ENCODE measurements at regions not wholly inside any gene's neighbourhood (a gene's known extent, or its start where the extent isn't known, plus 50 kb on each side); places are given as distances from the start of the nearest gene placed in this dataset.

DNA sequence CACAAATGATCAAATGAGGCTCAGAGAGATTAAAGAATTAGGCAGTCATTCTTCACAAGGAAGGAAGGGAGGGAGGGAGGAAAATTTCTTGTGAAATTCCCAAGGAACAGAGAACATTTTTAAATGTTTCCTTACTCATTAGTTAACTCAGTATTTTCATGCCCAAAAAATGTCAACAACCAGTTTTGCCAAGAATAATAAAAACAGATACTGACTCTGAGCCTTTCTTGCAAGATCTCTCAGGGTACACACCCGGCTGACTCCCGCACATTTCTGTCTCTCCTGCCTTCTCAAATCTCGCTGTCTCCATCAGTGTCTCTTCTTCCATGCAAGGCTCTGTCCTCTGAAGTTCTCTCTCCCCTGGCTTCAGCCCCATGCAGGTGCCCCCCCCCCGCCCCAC lies 265.9 kb downstream of the TJP1 start:
- no peak for DNase-seq

- no peak for DNase-seq
Measured at GRCh38 chr15:29554531-29554930, 267.7 kb downstream of the TJP1 start.

GRCh38 chr15:29550834-29551465 lies 271.3 kb downstream of the TJP1 start:
- DNase-seq: no peak

- DNase-seq: no peak
Measured at GRCh38 chr15:29548006-29548405, 274.3 kb downstream of the TJP1 start.

DNA sequence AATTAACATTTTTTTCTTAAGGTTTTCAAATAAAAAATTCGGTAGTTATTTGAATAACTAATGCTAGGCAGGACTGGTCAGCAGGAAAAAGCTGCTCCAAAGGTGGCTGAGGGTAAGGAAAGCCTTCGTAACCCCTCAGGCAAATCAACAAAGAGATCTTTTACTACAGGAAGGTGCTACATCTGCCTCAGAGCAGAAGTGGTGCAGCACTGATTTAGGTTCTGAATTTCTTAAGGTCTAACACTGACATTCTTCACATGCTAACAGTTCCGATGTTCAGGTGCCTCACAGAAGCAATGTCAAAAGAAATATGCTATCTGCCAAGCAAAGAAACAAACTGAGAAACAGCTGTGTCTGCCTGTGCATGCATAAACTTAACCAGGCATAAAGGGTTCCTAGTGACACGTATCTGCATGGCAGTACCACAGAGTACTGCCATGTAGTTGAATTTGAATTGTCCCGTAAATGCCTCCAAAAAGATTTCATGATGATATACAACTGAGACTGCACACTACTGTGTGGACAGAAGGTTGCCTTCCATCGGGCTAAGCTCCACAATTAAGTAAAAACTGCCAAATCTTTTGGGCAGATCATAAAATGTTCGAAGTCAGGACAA lies 275.0 kb upstream of the NSMCE3 start:
- DNase-seq: no peak

DNA sequence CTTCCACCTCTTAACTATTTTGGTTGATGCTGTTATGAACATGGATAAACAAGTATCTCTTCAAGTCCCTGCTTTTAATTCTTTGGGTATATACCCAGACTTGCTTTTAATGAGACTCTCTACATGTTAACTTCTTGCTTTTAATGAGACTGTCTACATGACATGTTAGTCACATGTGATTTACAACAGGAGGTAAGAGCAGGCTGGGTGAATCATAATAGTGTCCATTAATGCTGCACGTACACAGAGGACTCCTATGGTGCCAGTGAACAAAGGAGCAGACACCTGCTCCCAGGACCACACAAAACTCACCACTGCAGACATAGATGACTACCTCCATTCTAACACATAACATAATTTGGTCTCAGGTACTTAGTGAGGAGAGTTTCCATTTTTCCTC lies 273.4 kb upstream of the NSMCE3 start:
- no peak for DNase-seq

DNA sequence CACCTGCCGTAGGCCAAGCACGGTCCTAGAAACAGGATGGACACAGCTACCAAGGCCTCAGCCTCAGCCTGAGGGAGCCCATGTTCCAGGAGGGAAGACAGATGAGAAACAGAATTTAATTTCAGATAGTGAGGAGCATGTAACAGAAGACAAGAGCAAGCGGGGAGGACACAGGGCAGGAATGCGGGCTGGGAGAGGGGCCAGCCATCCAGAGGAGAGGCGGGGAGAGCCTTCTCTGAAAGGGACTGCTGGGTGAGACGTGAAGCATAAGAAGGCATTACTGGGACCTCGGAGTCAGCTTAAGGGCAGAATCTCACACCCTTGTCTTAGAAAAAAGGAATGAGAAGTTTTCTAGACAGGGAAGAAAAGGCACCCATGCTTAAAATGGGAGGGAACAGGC lies 271.7 kb upstream of the NSMCE3 start:
- no peak for DNase-seq

DNA sequence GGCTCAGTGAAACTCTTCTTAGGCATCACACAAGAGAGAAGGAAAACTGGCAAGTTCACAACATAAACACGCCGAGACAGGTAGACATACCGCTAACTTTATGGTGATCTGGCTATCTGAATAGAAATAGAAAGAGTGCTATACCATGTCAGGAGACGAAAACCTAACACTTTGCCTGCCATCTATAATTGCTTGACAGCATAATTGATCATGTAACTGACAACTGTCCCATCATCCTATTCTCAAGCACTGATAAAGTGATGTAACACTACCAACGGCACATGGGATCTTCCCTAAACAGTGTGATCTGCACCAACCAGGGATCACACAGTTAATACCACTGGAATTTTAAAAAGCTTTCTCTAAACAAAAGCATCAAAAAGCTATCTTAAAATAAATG lies 270.9 kb upstream of the NSMCE3 start:
- no peak for DNase-seq

- DNase-seq: no peak
Measured at GRCh38 chr15:29539736-29540135, 270.1 kb upstream of the NSMCE3 start.

GRCh38 chr15:29538044-29538443 lies 268.4 kb upstream of the NSMCE3 start:
- DNase-seq: peak in 2 of 3 donors; percentile 12 to 24

DNA sequence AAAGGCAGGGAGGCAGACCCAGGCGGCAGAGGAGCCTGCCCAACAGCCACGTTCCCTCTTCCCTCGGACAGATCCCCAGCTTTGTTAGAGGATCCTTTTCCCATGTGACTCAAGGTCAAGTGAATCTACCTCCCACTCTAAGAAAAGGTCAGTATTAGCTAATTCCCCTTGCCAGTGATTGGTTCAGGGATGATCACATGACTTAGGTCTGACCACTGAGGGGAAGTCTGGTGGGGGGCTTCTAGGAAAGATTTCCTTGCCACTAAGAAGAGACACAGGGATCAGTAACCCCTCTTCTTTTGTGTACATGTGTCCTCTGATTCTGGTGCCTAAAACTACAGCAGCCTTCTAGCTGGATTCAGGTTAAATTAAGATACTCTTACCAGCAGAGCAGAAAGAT lies 266.3 kb upstream of the NSMCE3 start:
- DNase-seq: no peak

DNA sequence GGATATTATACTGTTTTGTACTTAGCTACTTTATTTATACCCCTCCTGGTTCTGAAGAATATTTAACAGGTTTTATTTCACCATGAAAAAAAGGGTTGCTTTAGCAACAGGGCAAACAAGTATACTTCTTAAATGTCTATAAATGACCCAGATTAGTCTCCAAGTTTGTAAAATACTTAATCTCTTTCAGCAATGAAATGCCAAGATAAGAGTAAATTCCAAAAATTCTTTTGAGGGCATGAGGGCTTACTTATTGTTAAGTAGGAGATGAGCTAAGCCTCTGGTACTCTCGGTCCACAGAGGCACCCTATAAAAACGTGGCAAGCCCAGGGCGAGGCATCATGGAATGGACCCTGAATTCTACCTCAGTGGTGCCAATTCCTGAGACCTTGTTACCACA lies 264.8 kb upstream of the NSMCE3 start:
- DNase-seq: no peak

DNA sequence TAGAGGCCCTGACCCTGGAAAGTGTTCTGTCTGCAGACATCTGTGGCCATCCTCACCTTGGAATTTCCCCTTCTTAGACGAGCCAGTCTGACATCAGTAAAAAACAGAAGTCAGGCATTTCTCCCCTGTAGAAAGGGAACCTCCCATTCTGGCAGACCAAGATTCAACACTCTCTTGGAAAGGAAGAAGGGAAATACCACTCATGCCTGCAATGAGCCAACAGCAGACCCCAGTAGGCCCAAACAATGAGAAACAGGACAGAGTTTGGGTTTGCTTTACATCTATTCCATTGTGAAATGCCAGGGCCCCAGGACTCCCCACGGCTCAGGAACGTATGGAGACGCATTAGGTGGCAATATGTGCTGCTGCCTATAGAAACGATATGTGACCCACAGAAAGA lies 264.0 kb upstream of the NSMCE3 start:
- peak in 2 of 3 donors; percentile 7 to 27 for DNase-seq

- DNase-seq: no peak
Measured at GRCh38 chr15:29532296-29532695, 262.7 kb upstream of the NSMCE3 start.

GRCh38 chr15:29530966-29531365 lies 261.3 kb upstream of the NSMCE3 start:
- no peak for DNase-seq

DNA sequence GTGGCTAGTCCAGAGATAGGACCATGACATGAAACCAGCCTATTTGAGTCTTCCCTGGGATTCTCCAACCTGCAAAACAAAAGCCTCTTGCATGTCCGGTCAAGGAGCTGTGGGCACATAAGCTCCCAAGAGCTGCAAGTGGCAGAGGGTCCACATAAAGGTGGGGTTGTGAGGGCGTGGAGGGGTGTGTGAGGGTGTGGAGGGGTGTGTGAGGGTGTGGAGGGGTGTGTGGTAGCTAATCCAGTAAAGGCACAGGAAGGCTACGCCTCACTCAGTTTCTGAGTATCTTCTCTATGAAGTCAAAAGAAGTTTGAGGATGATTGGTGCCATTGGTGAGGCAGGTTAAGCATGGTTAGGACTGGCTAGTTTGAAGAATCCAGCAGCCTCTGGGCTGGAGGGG lies 259.4 kb upstream of the NSMCE3 start:
- no peak for DNase-seq

DNA sequence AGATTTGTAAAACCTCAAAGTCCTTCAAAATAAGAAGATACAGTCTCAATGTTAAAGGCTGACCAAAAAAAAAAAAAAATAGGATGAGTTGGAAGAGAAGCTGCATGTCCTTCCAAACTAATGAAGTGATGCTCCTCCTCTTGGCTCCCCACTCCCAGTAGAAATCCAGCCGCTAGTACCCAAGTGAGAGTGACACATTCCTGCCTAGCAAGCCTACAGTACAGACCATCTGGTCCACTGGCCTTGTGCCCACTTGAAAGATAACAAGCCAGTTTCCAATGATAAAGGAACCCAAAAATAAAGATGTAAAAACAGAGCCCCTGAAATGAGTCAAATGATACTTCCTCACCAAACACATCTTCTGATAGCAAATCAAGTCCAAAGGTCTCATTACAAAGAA lies 258.7 kb upstream of the NSMCE3 start:
- DNase-seq: no peak

- no peak for DNase-seq
Measured at GRCh38 chr15:29526802-29527201, 257.2 kb upstream of the NSMCE3 start.

DNA sequence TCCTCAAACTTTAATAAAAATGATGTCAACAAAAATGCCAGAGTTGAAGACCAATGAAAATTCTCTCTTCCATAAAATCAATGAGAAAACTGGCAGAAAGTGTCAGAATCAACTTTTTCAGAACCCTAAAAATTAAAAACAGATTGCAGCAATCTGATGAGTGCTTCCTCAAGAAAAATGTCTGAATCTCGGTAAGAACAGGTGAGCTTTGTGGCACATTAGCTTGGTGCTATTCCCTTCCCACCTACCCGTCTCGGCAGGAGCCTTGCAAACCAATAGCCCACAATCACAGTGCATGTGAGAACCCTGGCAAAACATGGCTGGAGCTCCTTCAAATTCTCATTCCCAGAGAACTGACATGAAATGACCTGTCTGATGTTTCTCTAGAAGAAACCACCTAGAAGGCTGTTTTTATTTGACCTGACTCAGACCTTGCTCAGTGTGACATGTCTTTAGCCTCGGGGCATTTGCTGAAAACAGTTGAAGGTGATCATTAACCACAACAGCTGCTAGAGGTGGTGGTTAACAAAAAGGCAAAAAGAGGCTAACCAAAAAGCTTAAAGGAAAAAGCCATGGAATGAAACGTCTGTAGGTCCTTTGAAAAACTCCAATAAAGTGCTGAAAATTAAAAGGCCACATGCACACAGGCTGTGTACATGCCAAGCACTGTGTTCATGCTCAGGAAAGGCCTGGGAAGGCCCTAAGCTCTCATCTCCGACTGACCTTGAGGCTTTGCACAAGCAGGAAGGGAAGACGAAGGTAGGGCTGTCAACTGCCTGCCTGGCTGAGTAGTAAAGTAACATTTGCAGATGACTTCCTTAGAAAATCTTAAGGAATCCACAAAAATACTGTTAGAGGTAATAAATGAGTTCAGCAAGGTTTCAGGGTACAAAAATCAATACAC lies 253.0 kb upstream of the NSMCE3 start:
- no peak for DNase-seq

DNA sequence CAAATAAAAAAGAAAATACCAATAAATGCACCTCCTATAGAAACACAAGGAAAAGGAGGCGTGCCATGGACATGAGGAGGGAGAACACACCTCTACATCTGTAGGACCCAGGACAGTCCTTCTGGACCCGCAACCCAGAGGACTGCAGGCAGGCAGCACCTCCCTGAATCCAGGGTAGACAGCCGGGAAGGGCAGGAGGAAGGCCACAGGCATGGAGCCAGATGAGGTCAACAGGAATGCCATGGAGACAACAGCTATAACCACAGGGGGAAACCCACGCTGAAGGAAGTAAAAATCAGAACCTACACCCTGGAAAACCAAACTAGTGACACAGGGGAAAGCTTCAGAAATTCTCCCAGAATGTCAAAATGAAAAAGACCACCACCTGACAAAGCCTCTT lies 248.8 kb upstream of the NSMCE3 start:
- DNase-seq: no peak

- no peak for DNase-seq
Measured at GRCh38 chr15:29517829-29518228, 248.2 kb upstream of the NSMCE3 start.

DNA sequence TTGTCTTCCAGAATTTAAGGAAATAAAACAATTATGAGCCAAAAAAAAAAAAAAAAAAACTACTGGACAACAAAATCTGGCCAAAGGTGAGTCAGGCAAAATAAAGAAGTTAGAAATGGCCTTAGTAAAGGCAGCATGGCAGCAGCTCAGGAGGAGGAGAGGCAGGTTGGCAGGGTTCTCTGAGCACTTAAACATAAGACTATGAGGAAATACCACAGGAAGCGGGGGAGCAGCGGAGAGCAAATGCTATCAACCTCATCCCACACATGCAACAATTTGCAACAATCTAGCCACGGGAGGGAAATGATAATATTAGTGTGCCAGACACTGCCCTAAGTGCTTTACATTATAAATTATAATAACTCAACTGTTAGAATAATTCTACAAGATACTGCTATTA lies 247.3 kb upstream of the NSMCE3 start:
- no peak for DNase-seq

DNA sequence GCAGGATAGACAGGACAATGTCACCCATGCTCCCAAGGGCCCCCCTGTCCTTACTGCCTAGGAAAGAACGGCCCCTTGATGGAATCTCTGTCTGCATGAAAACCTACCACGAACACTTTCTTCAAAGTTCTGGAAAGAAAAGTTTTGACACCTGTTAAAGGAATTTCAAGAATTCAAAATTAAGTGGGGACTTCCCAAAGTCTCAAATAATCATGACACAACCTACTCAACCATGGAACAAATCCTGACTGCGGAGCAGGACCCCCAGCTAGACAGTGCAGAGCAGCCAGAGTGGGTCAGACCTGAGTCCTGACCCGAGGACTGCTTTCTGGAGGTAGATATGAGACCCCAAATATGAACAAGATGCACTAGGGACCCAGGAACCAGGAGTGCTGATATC lies 245.3 kb upstream of the NSMCE3 start:
- DNase-seq: no peak
